OCI-LY7 (cell line): ENCODE measurements at regions not wholly inside any gene's neighbourhood (a gene's known extent, or its start where the extent isn't known, plus 50 kb on each side); places are given as distances from the start of the nearest gene placed in this dataset.

Source experiments
- BruUV-seq: library from RNA; stranded (reverse); fragments of 400-500 nt; replicated peaks from 2 replicates; lab custom pipeline; 2021; lab: Mats Ljungman, UMichigan
- CTCF ChIA-PET: fragments of 300-600 bp; sonication (Branson Sonifier 250); formaldehyde crosslinking; loops from one replicate; lab custom pipeline; 2022; ENCODE audit warnings: antibody characterized with exemption; ENCODE audit not compliant: unreplicated experiment; lab: Charles Lee
- POLR2A ChIA-PET: fragments of 300-600 bp; sonication (Branson Sonifier 250); formaldehyde crosslinking; loops from one replicate; lab custom pipeline; 2022; ENCODE audit warnings: antibody characterized with exemption; lab: Charles Lee
- DNase-seq: peaks from one replicate; pipeline ENCODE4 v3.0.0-alpha.2; 2015; ENCODE audit warnings: low spot score
- H2AFZ ChIP-seq: fragments of 200-600 bp; sonication (generic), shearing (Covaris generic); 2 replicates; pipeline ENCODE4 v1.6.1; 2014; ENCODE audit warnings: mild to moderate bottlenecking, antibody characterized with exemption, low read length, moderate library complexity
- H3K27ac ChIP-seq: fragments of 200-600 bp; sonication (generic); 2 replicates; pipeline ENCODE4 v1.5.1; 2014; ENCODE audit warnings: mixed run types, low read depth, mild to moderate bottlenecking, moderate library complexity, low read length, inconsistent platforms; ENCODE audit not compliant: poor library complexity, severe bottlenecking
- H3K36me3 ChIP-seq: fragments of 200-600 bp; sonication (generic); 2 replicates; pipeline ENCODE4 v1.6.1; 2014; ENCODE audit warnings: mild to moderate bottlenecking, antibody characterized with exemption, low read length, moderate library complexity, mixed read lengths; ENCODE audit not compliant: insufficient read depth
- H3K4me1 ChIP-seq: fragments of 200-600 bp; sonication (generic); 2 replicates; pipeline ENCODE4 v1.5.1; 2014; ENCODE audit warnings: mild to moderate bottlenecking, low read length; ENCODE audit not compliant: insufficient read depth, poor library complexity, severe bottlenecking
- H3K4me2 ChIP-seq: fragments of 200-600 bp; sonication (generic); 2 replicates; pipeline ENCODE4 v1.6.1; 2014; ENCODE audit warnings: mild to moderate bottlenecking, low read length
- H3K4me3 ChIP-seq: fragments of 200-600 bp; sonication (generic); 2 replicates; pipeline ENCODE4 v1.5.1; 2014; ENCODE audit warnings: mild to moderate bottlenecking, low read depth, low read length; ENCODE audit not compliant: poor library complexity, severe bottlenecking
- H3K79me2 ChIP-seq: fragments of 200-600 bp; sonication (generic); 2 replicates; pipeline ENCODE4 v1.6.1; 2016; ENCODE audit warnings: low read depth, mild to moderate bottlenecking, low read length, moderate library complexity, mixed read lengths; ENCODE audit not compliant: insufficient read depth
- H3K9me2 ChIP-seq: fragments of 200-600 bp; sonication (generic); 2 replicates; pipeline ENCODE4 v1.6.1; 2016; ENCODE audit warnings: mild to moderate bottlenecking, low read length, mixed read lengths; ENCODE audit not compliant: insufficient read depth
- H3K9me3 ChIP-seq: fragments of 200-600 bp; sonication (generic); 2 replicates; pipeline ENCODE4 v1.6.1; 2014; ENCODE audit warnings: mild to moderate bottlenecking, mixed run types, low read length, mixed read lengths
- H4K20me1 ChIP-seq: fragments of 200-600 bp; sonication (generic); 2 replicates; pipeline ENCODE4 v1.6.1; 2014; ENCODE audit warnings: mild to moderate bottlenecking, antibody characterized with exemption, low read length, moderate library complexity, mixed read lengths; ENCODE audit not compliant: insufficient read depth
- CTCF ChIP-seq: fragments of 200-600 bp; sonication (generic); conservative IDR thresholded peaks from 2 replicates; pipeline ENCODE4 v1.5.1; 2014; ENCODE audit warnings: mild to moderate bottlenecking, antibody characterized with exemption, low read length, moderate library complexity, mixed read lengths
- EZH2phosphoT487 ChIP-seq: fragments of 200-600 bp; sonication (generic); IDR thresholded peaks from 2 replicates; pipeline ENCODE4 v1.6.1; 2018; ENCODE audit warnings: low read depth, borderline replicate concordance, mild to moderate bottlenecking, mixed run types, antibody characterized with exemption, low read length, moderate library complexity, mixed read lengths
- intact Hi-C: fragments of 100-400 bp; cut with micrococcal nuclease; formaldehyde crosslinking; loops from one replicate; pipeline ENCODE4 v1.10.0; 2022; ENCODE audit not compliant: unreplicated experiment

- CTCF ChIA-PET, result no interaction called here
- POLR2A ChIA-PET, result interaction anchor here (0.6 kb wide), 1 partner anchor 33 kb away, joined by 5 read pairs; no protein-coding TSS in a partner anchor
- Histone ChIP-seq H4K20me1 (no peaks in the 10 kb centered on the region), H2AFZ (no peak overlapping the region), H3K27ac (no peak overlapping the region), H3K36me3 (no peaks in the 10 kb centered on the region), H3K9me2 (no peaks in the 10 kb centered on the region), H3K4me2 (no peak overlapping the region), H3K79me2 (no peaks in the 10 kb centered on the region), H3K4me3 (no peak overlapping the region), H3K4me1 (no peaks in the 10 kb centered on the region), H3K9me3 (no peaks in the 10 kb centered on the region)
- intact Hi-C loops, result no loop called here
- DNase-seq, result no peak
- BruUV-seq, result no TSS peak
- TF ChIP-seq EZH2phosphoT487 (no peak), CTCF (no peak)
Observed at GRCh38 chr20:39328347-39328746, 366.2 kb downstream of the DHX35 start.

- Histone ChIP-seq H3K4me2 (no peak overlapping the region), H3K79me2 (no peaks in the 10 kb centered on the region), H4K20me1 (no peaks in the 10 kb centered on the region), H2AFZ (no peak overlapping the region), H3K4me3 (no peak overlapping the region), H3K9me3 (no peaks in the 10 kb centered on the region), H3K36me3 (no peaks in the 10 kb centered on the region), H3K9me2 (no peaks in the 10 kb centered on the region), H3K27ac (no peak overlapping the region), H3K4me1 (no peaks in the 10 kb centered on the region)
- DNase-seq, result no peak
- intact Hi-C loops, result no loop called here
- ChIA-PET POLR2A (interaction anchor here (0.6 kb wide), 1 partner anchor 1576 kb away, joined by 3 read pairs; no protein-coding TSS in a partner anchor), CTCF (no interaction called here)
- no TSS peak for BruUV-seq
- TF ChIP-seq EZH2phosphoT487, result no peak
- TF ChIP-seq CTCF, result no peak
Observed at GRCh38 chr20:39326050-39326449, 363.9 kb downstream of the DHX35 start.

- no TSS peak for BruUV-seq
- no peak for DNase-seq
- Histone ChIP-seq H4K20me1 (no peaks in the 10 kb centered on the region), H2AFZ (no peak overlapping the region), H3K9me2 (no peaks in the 10 kb centered on the region), H3K4me3 (no peak overlapping the region), H3K27ac (no peak overlapping the region), H3K79me2 (no peaks in the 10 kb centered on the region), H3K4me1 (no peaks in the 10 kb centered on the region), H3K4me2 (no peak overlapping the region), H3K9me3 (no peaks in the 10 kb centered on the region), H3K36me3 (no peaks in the 10 kb centered on the region)
- POLR2A ChIA-PET, result no interaction called here
- intact Hi-C loops, result no loop called here
- TF ChIP-seq EZH2phosphoT487, result no peak
- TF ChIP-seq CTCF, result no peak
- CTCF ChIA-PET, result no interaction called here
Observed at GRCh38 chr20:39318911-39319310, 356.8 kb downstream of the DHX35 start.
